ENCODE measurements at regions not wholly inside any gene's neighbourhood (a gene's known extent, or its start where the extent isn't known, plus 50 kb on each side); places are given as distances from the start of the nearest gene placed in this dataset.
"Not testable (repeated sequence)": the region's sequence is repeated elsewhere in the genome, so short reads cannot be mapped to it uniquely, and the experiment has no call there.

DNA sequence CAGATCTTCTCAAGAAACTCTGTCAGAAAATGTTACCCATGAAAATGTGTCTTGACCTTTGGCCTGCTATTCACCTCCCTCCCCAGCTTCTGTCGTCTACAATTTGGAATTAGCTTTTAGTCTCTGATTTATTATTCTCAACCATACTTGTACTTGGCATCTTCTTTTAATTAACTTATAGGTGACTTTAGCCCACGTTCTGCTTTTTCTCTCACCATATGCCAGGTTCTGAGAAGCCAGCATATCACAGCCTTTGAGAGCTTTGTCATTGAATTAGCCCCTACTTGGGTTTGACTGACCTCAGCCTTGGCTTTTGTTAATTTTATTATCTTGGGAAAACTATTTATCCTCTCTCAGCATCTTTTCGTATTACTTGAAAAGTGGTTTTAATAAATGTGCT lies 355.9 kb downstream of the OXSM start:
- no peak for DNase-seq (ENCODE audit: low spot score)

DNA sequence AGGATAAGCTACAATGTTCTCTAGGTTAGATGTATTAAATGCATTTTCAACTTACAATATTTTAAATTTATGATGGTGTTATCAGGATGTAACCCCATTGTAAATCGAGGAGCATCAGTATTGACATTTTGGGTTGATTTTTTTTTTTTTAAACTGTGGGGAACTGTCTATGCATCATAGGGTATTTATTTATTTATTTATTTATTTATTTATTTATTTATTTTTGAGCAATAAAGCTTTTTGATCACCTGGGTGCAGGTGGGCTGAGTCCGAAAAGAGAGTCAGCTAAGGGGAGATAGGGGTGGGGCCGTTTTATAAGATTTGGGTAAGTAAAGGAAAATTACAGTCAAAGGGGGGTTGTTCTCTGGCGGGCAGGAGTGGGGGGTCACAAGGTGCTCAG lies 367.5 kb downstream of the OXSM start:
- not testable (repeated sequence) for DNase-seq (ENCODE audit: low spot score)

DNA sequence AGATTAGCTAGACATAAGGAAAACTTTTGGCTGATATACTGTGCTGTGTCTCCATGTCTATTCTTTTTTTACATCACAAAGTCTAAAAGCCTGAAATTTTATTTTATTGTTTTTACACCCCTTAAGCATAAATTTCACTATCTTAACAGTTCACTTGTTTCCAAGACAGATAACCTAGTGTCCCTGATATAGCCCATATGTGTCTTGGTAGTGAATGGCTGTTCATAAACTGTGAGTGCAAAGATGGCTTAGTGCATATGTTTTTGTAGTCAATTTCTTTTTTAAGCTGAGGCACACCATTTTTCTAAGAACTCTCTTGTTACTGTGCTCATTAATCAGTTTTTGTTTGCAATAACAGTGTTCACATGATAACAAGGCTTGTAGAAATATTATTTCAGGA lies 381.1 kb downstream of the OXSM start:
- DNase-seq (ENCODE audit: low spot score), result no peak

DNA sequence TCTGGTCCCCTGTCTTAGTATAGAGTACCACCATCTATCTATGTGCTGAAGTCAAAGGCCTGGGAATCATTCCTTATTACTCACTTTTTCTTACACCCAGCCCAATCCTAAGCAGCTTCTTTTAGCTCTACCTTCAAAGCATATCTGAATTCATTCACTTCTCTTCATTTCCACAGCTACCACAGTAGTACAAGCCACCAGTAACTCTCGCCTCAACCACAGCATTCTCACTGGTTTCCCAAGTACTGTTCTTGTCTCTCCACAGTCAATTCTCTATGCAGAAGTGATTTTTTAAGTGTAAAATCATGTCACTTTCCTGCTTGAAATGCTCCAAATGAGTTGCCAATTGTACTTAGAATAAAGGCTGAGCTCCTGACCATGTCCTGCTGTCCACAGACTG lies 401.7 kb downstream of the OXSM start:
- DNase-seq (ENCODE audit: low spot score), result no peak

DNA sequence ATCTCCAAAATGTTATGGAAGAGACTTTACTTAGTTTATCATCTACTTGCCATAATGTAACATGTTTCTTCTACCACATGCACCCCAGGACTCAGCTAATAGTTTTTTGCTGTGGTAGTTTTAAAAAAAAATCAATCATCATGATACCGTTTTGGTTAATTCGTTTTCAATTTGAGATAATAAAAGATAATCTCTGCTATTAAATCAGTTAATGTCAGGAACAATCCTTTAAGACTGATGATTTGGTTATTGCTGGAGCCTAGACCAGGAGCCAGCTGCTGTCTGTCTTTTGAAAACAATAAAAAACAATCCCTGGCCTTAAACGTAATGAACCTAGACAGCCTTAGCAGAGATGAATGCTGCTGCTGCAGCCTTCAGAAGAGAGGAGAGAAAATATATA lies 403.7 kb downstream of the OXSM start:
- DNase-seq (ENCODE audit: low spot score), result no peak

DNA sequence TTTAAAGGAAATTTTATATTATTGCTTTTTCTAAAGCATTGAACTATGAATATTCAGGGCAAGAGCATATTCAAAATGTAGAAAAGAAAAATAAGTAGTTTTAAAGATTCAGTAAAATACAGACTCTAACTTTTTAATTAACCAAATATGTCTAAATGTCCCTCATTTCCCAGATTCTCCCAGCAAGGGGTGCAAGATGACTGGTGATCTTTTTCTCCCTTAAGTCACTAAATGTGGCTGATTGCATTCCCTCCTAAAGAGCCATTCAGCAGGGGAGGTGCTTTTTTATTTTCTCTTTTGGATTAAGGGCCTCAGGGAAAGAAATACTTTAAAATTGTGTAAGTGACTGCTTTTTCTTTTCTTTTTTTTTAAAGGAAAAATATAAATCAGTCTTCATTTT lies 406.9 kb downstream of the OXSM start:
- DNase-seq (ENCODE audit: low spot score), result no peak

DNA sequence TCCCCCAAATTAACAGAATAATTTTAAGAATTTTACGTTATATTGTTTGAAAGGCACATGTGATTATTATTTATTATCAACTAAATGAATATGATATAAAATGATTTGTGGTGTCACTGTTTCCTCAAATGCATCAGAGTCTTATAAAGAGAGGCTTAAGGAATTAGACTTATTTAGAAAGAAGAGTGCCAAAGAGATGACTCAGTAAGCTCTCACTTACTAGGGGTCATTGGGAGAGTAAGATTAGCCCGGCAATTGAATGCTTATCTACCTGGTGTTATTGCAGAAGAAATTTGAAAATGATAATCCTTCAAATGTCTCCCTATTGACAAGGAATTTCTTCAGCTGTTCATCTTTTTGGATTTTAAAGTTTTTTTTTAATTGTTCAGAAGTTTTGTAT lies 408.7 kb downstream of the OXSM start:
- no peak for DNase-seq (ENCODE audit: low spot score)

DNA sequence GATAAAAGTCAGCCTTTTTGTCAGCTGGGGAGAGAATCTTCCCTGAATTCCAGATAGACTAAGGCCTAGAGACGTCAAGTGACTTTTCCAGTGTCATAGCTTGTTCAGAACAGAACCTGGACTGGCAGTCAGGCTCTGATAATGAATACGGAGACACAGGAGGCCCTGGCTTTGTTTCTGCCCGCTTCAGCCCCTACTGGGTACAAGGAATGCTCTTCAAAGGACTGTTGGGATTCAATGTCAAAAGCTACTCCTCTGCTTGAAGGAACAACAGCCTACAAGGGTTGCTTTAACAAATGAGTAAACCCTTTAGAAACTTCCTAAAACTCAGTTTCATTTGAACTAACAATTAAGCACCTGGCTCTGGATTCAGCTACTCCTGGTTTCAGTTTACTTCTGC lies 412.3 kb downstream of the OXSM start:
- no peak for DNase-seq (ENCODE audit: low spot score)

DNA sequence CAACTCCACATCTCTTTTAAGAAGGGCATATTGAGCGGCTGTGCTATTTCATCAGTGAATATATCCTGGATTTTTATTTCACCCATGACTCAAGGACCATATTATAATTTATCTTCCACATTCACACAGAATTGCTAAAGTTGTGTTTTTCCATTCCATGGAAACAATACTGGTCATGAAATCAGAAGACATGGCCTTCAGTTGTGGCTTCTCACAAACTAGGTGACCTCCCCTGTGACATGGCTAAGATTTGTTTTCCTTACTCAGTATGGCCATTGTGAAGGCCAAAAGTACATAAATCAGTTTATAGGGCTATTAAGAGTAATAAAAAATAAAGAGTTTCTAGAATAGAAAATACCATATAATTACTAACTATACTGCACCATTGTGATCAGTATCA lies 415.6 kb downstream of the OXSM start:
- DNase-seq (ENCODE audit: low spot score), result no peak

DNA sequence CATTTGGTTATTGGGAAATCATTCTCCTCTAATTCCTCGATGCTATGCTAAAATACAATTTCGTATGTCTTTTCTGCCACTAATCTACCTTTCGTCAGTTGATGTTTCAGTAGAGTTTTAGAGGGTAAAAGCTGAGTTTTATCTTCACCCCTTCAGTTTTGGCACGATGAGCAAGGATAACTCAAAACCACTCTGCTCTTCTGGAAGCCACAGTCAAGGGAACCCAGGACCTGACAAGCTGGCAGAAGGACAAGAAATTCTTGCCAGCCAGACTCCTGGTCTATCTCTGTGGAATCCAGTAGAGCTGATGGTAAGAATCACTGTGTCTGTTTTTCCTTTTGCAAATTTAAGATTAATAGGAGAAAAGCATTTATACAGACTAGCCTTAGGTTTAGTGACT lies 414.4 kb upstream of the LRRC3B start:
- DNase-seq (ENCODE audit: low spot score), result no peak

DNA sequence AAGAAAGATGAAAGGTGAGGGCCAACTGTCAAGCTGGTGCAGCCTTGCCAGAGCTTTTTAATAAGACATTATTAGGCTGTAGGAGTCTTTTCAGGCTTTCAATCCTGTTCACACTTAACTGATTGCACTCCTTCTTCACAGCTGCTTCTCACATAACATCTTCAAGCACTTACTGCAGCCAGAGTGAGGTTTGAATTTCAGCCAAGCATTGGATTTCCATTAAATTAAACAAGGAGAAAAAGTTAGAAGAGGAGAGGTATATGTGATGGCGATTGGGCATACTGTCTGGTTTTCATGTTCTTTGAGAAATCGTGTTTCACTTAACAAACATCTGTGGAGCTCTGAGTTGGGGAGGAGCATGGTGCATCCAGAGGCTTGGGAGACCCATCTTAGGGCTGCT lies 392.8 kb upstream of the LRRC3B start:
- DNase-seq (ENCODE audit: low spot score), result no peak

DNA sequence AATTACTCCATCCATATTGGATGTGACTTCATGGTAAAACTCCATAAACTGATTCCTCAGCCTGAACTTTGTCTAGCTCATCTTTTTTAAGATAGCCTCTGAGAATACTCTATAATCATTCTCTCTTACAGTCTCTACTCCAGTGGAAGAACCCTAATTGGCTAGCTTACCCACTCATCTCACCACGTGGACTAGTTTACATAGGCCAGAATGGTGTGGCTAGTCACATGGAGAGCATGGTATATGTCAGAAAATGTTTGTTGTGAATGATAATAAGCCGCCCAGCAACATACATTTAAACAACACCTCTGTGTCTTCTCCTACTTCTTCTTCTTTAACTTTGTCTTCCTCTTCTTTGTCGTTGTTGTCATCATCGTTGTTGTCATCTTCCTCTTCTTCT lies 389.2 kb upstream of the LRRC3B start:
- no peak for DNase-seq (ENCODE audit: low spot score)

DNA sequence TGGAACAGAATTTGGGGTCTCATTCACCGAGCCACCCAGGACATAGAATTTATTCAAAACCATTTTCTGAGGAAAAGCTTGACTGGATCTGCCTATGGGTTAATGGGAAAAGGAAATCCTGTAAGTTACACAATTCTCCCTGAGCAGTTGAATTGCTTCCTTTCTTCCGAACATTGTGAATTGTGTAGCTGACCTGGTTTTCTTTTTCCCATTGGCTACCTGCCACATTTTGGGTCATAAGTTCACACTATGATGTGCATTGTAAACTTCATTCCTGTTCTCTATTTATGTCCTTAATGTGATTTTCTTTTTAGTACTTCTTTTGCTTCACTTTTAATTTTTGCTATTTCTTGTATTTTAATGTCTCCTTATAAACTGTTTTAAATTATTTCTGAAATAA lies 386.0 kb upstream of the LRRC3B start:
- no peak for DNase-seq (ENCODE audit: low spot score)

DNA sequence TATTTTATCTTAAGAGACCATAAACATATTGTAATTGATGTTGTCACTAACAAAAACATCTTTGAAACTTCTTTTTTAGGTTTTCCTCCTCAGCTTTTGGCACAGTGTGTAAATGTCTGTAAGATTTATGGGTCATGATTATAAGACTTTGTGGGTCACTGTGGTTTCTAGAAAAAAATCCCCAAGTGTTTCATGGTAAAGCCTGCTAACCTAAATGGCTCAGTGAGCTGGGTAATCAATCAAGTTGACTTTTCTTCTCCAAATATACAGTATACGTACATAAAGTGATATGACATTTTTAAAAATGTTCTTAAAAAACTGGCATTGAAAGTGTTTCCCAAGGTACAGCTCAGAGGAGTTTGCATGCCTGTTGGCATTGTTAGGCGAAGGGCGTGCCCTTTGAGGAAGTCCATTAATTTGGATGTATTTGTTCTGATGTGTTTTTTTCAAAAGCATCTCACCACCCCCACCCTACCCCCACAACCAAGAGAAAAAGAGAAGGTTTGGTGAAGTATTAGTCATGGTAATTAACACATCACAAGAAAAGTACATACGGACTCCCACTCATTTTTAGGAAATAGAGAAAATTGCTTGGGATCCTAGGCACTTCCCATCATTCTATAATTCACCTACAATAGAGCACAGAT lies 385.4 kb upstream of the LRRC3B start:
- no peak for DNase-seq (ENCODE audit: low spot score)

DNA sequence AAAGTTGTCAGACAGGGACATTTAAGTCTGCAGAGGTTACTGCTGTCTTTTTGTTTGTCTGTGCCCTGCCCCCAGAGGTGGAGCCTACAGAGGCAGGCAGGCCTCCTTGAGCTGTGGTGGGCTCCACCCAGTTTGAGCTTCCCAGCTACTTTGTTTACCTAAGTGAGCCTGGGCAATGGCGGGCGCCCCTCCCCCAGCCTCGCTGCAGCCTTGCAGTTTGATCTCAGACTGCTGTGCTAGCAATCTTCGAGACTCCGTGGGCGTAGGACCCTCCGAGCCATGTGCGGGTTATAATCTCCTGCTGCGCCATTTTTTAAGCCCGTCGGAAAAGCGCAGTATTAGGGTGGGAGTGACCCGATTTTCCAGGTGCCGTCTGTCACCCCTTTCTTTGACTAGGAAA lies 378.0 kb upstream of the LRRC3B start:
- DNase-seq (ENCODE audit: low spot score), result not testable (repeated sequence)

DNA sequence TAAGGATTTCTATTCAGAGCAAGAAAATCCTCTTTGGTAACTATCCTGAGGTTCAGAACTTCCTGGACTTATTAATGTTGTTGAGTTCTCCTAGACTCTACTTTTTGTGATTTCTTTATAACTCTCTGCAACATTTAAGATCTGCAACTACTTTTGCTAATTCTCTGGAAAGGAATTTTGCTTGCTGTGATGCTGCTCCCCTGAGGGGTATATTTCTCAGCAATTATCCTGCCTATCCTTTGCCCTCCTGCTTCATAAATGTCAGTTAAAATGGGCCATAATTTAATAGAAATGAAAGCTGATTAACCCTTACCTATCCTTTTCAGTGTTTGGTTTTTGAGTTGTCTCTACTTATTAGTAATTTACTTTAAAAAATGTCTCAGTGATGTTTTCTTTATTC lies 377.3 kb upstream of the LRRC3B start:
- no peak for DNase-seq (ENCODE audit: low spot score)

DNA sequence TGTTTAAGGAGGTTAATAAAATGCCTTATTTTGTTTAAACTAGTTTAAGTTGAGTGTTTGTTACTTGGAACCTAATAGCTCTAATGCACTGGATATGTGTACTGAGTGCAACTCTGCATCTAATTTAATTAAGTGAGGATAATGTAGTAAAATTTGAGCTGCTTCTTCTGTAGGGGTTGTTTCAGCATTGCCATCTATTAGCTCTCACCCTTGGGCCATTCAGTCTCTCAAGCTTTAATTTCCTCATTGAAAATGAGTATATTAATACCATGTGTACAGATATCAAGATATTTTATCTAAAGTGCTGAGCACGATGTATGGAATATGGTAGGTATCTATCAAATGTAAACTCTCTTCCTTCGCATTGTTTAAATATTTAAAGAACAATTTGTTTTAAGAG lies 375.7 kb upstream of the LRRC3B start:
- no peak for DNase-seq (ENCODE audit: low spot score)

DNA sequence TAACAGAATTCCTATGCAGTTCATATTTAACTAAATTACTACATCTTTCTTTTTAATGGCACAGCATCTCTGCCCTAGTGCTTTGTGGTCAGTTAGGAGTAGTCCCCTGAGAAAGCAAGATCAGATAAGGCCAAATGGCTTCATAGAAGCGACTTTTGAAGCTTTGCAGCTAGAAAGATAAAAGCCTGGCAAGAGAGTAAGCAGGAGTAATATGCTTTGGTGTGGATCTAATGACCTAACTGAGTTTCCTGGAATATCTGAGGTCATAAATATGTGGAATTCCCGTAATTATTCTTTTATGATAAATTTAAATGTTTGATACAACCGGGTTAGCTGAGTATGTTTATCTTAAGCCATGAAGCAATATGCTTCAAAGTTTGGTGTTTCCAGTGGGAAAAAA lies 374.9 kb upstream of the LRRC3B start:
- DNase-seq (ENCODE audit: low spot score), result no peak

DNA sequence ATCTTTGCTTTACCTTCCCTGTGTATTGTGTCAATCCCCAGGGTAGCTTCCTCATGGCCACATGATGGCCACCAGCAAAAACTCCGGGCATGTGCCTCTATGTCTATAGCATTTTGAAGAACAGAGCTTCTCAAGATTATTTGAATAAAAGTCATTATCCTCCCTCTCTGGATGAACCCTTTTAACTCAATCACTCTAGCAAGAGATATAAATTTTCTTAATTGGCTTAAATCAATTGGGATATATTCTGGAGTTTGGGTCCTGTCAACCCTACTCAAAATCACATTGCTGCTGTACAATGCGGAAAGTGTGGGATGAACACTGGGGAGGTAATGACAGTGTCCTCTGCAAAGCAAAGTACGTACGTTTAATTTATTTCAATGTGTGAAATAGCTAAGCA lies 370.6 kb upstream of the LRRC3B start:
- no peak for DNase-seq (ENCODE audit: low spot score)

DNA sequence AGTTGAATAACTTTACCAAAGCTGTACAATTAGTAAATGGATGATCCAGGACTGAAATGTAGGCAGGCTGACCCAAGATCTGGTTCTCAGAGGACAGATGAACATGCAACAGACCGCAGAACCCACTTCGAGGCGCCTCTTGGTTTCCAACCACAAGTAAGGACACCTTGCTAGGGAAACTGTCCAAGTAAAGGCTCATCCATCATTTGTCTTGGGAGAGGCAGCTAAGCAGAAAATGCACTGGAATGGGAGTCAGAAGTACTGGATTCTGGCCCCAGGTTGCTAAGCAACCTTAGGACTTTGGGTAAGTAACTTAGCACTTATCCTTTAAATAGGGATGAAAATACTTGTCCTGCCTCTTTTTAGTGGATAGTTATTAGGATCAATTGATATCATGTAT lies 366.3 kb upstream of the LRRC3B start:
- DNase-seq (ENCODE audit: low spot score), result no peak

DNA sequence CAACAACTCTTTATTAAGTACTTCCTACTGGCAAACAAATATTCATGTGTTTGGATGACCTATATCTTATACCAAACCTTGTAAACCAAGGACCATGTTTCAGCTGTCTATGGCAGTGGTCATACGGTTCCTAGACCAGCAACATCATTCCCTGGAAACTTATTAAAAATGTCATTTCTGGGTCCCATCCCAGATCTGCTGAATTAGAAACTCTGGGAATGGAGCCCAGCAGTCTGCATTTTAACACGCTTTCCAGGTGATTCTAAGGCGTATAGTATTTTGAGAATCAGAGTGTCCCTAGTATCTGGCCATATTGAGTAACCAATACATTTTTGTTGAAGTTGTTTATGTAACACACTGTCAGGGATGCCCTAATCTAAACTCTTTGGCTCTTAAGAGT lies 363.4 kb upstream of the LRRC3B start:
- DNase-seq (ENCODE audit: low spot score), result no peak

DNA sequence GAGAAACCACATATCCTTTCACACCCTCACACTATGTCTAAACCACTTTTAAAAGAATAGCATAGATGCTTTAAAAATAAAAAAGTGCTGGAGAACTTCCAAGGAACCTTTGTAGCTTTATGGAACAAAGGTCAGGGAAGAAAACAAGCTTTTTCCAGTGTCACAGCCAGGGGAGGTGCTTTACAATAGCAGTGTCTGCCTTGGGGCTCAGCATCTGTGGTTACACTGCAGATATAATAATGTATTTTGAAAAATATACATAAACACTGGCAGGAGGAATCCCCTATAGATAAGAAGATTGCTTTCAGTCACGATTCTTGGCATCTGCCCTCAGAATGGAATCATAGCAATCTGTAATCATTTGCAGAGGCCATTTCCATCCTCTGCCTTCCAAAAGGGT lies 362.4 kb upstream of the LRRC3B start:
- no peak for DNase-seq (ENCODE audit: low spot score)

DNA sequence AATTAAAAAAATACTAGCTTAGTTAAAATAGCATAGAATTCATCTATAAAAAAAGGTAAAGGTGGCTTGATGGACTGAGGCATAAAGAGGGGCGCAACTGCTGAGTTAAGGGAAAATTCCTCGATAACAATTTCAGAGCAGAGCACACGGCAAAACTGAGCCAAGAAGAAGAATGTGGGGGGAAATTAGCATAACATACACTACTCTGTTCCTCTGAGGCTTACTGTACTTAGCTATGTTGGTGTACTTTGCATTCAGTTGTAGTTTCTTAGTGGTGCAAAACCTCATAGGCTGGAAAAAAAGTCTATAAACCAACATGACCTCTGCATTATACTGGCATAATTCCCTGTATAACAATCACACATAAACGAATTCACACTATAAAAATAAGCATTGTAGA lies 357.9 kb upstream of the LRRC3B start:
- DNase-seq (ENCODE audit: low spot score), result no peak

DNA sequence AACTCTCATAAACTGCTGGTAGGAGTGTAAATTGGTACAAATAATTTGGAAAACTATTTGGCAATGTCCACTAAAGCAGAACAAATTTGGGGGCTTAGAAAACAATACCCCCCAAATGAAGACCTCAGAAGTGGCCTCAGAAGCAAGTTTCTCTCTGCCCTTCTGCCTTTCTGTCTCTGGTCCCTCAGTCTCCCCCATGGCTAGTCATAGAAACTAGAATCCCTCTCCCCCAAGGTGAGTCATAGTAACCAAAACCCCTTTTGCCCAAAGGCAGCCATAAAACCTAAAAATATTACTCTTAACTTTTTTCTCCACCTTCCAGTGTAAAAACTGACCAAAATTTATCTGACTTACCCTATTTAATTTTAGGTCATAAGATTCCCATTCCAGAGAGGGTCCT lies 350.7 kb upstream of the LRRC3B start:
- no peak for DNase-seq (ENCODE audit: low spot score)

DNA sequence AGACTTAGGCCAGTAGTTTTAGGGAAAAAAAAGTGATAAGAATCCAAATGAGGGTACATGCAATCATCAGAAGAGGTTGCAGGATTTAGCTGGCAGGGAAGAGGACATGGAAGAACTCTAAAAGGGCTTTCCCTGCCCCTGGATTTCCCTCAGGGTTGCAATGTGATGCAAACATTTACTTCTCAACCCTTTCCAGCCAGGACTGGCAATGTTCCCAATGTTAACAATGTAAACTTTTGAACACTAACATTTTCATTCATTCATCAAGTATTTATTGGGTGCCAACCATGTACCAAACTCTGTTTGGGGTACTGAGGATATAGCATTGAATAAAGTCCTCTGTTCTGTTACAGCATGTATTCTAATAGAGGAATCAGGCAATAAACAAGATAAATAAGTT lies 349.4 kb upstream of the LRRC3B start:
- no peak for DNase-seq (ENCODE audit: low spot score)
